RCC 7860 (cell line): ENCODE measurements at regions not wholly inside any gene's neighbourhood (a gene's known extent, or its start where the extent isn't known, plus 50 kb on each side); places are given as distances from the start of the nearest gene placed in this dataset.

ENCODE experiments used
- DNase-seq: peaks from one replicate; pipeline ENCODE4 v3.0.0-alpha.2; 2015; ENCODE audit warnings: low spot score
- FAIRE-seq: peaks from 2 replicates; lab custom pipeline; 2012; peaks lifted over from hg19 to GRCh38; lab: Jason Lieb, UNC

- FAIRE-seq (no peak), DNase-seq (no peak)
Observed at GRCh38 chr14:98840511-98840910, 431.5 kb downstream of the BCL11B start.

DNA sequence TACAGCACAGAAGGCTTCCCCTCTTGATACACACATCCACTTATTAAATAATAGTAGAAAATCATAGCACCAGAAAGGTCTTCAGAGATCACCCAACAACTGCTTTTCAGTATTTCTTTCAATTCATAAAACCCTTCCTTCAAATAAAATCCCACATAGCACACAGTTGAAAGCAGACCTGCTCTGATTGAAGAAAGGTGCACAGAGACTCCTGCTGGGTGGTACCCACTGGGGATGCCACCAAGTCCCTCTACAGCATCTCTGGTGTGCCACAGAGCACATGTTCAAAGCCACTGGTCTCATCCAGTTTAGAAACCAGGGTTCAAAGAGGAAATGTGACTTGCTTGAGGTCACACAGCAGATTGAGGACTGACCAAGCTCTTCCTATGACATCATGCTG lies 427.5 kb downstream of the BCL11B start:
- DNase-seq (no peak), FAIRE-seq (no peak)

DNA sequence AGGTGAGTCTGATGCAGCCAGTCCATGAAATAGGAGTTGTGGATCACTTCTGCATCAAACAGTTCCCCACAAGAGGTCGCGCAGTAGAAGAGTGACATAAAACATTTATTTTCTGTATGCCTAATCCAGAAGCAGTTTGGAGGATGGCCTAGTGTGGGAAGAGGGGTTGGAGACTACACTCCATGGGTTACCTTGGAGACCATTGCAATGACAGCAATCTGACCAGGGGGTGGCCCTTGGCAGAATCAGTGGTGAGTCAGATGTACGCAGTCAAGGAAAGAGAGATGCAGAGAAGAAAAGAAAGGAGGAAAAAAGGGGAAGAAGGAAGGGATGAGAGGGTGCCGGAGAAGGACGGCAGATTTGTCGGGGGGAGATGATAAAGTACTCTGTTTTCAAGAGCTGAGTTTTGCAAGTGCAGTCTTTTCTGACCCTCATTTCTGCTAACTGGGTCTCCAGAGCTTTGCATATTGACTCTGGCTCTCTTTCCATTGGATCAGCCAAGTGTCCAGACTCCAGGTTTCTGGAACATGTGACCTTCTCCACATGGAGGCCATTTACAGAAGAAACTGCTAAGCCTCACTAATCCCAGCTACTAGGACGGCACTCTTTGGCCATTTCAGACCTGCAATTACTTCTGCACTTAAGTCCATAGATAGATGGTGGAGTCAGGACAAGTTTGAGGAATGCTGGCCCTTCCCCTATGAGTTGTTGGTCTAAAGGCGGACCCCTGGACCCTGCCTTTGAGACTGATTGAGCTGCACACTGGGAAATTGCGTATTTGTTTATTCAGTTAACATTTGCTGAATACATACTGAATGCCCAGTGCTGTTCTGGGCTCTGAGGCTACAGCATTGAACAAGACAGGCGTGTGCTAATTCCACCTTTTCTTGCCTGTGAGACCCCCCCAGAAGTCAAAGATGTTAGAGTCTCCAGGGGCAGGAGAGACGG lies 424.2 kb downstream of the BCL11B start:
- FAIRE-seq (no peak), DNase-seq (no peak)

- no peak for FAIRE-seq
Observed at GRCh38 chr14:98853063-98853729, 418.8 kb downstream of the BCL11B start.

DNA sequence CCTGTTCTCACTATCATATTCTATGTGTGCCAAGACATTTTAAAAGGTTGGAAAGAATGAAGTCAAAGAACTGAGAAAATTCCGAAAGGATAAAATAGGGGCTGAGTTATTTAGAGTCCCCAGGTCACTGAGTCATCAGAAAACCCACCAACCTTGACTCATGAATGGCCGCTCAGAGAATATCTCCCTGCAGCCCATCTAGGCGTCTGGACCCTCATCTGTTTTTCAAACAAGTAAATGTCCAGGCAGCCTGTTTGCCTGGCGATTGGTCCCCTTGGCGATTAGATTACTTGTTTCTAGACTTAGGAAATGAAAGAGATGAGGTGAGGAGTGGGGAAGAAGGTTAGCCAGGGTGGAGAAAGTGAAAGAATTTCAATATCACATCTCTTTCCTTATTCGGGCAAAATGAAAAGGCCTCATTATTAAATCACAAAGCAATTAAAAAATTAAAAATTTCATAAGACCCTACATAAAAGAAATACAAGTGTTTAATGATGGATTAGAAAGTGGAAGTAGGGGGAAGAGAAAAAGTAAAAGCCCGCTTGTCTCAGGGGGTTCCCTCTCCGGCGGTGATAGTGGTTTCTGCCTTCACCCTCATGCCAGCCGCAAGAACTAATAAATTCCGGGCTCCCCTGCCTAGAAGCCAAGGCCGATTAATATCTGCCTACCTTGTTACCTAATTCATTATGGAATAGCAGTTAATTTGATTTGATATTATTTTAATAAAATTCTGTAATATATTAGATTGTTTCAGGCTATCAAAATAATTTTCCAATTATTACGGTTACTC lies 415.9 kb downstream of the BCL11B start:
- no peak for FAIRE-seq
- no peak for DNase-seq

More at GRCh38 chr14:98853063-98853729, 418.8 kb downstream of the BCL11B start:
- no peak for DNase-seq

DNA sequence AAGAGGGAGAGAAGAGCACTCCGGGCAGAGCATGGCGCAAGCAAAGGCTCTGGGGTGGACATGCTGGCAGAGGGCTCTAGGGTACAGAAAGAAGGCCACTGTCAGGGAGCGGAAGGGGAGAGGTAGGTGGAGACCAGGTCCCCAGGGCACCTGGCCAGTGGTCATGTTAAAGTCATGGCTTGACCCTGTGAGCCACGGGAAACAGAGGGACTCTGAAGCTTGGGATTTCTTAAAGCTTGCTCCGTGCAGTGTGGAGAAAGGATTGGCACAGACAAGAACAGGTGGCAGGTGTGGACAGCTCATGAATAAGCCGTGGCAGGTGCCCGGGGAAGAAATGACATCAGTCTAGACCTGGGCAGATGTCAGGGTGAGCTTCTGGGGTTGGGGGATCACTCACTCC lies 413.8 kb downstream of the BCL11B start:
- FAIRE-seq = no peak
- DNase-seq = no peak

DNA sequence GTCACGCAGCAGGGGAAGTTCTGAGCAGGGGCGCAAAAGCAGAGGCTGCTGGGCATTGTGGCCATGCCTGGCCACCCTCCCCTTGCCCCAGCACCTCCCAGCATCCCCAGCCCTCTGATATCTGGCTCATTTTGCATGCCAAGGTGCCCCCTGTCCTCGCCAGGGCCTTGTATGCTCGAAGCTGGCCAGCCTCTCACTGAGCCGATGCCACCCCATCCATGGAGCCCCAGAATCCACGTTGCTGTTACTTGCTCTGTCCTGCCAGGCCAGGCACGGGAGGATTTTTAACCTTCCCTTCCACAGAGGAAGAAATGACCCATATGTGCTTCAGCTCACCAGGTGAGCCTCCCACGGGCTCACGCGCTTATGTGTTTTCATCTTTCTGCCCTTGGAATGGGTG lies 413.4 kb downstream of the BCL11B start:
- no peak for FAIRE-seq

GRCh38 chr14:98859301-98859700 lies 412.7 kb downstream of the BCL11B start:
- FAIRE-seq = no peak
- DNase-seq = no peak

More for the DNA sequence above, 413.4 kb downstream of the BCL11B start:
- DNase-seq = no peak

DNA sequence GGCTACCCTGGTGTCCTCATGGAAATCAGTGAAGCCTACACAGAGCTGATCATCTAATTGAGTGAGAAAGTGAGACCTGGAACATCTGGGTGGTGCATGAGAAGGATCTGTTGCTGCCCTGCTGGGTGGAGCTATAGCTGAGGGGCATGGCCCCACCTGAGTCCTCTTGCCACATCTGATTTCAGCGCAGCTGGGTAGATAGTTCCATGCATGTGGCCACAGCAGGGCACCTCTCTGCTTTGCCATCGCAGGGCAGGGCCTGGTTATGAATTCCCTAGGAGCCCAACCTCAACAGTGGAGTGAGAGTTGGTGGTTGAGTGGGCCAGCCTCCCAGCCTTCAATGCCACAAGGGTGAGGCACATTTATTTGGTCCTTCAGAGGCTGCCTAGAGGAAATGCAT lies 407.8 kb downstream of the BCL11B start:
- DNase-seq (no peak), FAIRE-seq (no peak)

DNA sequence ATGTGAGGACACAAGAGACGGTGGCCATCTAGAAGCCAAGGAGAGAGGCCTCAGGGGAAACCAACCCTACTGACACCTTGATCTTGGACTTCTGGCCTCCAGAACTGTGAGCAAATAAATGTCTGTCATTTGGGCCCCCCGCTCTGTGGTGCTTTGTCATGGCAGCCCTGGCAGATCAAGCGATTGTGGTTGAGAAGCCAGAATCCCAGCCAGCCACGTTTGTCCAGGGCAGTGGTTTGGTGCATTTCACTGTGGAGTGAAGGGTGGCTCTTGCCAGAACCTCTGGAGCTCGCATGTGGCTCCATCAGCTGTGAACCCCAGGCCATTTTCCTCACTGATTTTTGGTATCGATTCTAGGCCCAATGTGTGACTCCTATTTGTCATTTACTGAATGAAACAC lies 404.9 kb downstream of the BCL11B start:
- FAIRE-seq = no peak
- DNase-seq = no peak

DNA sequence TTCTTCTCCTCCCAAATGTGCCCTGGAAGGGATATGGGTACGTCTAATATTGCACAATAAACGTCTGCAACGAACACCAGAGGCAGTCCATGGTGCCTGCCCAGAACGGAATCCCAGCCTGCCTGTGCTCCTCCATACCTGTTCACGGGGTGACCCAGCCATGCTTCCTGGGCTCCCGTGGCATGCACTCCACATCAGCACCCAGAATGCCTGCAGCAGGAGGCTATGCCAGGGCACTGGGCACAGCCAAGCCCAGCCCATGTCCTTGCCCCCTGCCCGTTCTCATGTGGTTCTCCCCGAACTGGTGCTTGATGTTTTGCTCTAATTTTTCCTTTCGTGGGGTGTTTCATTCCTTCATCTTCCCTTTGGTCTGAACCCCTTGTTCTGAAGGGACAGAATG lies 404.3 kb downstream of the BCL11B start:
- FAIRE-seq (no peak), DNase-seq (no peak)

DNA sequence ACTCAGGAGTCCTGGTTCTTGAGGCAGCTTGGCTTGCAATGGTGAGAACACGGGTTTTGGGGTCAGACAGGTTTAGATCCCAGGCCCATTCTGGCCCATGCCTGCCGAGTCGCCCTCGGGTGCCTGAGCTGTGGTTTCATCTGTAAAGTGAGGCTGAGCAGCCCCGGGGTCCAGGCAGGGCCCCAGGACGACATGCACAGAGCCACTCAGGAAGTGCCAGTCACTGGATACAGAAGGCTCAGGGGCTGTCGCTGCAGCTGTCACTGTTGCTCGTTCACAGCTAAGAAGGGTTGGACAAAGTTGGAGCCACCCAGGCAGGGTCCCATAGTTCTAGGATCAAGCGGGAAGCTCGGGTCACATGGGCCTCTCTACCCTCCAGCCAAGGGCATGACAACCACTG lies 403.1 kb downstream of the BCL11B start:
- FAIRE-seq (no peak), DNase-seq (no peak)

- no peak for FAIRE-seq
- DNase-seq = no peak
Observed at GRCh38 chr14:98871796-98872195, 400.2 kb downstream of the BCL11B start.

- no peak for FAIRE-seq
- DNase-seq = no peak
Observed at GRCh38 chr14:98877065-98877464, 394.9 kb downstream of the BCL11B start.

DNA sequence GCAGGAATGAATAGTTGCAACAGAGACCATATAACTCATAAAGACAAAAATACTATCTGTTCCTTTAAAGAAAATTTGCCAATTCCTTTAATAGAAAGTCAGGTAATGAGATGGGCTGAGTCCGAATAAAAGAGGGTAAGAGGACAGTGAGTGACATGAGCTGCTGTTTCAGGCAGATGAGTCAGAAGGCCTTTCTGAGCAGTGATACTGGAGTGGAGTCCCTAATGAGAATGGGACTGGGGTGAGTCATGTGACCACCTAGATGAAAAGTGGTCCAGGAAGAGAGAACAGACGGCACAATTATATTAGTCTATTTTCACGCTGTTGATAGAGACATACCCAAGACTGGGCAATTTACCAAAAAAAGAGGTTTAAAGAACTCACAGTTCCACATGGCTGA lies 393.7 kb downstream of the BCL11B start:
- FAIRE-seq = no peak
- DNase-seq = no peak

GRCh38 chr14:98886982-98887381 lies 385.0 kb downstream of the BCL11B start:
- no peak for FAIRE-seq
- DNase-seq = no peak

DNA sequence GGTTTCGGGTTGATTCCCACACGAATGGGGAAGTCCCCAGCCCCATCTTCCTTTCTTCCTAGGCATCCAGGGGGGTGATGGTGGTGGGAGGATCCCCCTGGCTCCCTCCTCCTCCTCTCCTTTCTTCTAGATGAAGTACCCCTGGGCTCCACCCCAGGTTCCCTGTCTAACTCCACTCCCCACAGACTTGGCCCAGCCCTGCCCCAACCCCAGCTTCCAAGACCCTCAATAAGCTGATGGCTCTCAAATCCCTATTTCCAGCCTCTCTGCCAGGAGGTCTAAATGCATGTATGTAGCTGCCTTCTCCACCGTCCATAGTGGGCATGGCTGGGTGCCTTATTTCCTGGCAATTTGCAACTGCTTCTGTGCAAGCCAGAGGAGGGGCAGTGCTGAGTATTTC lies 383.7 kb downstream of the BCL11B start:
- FAIRE-seq = no peak

DNA sequence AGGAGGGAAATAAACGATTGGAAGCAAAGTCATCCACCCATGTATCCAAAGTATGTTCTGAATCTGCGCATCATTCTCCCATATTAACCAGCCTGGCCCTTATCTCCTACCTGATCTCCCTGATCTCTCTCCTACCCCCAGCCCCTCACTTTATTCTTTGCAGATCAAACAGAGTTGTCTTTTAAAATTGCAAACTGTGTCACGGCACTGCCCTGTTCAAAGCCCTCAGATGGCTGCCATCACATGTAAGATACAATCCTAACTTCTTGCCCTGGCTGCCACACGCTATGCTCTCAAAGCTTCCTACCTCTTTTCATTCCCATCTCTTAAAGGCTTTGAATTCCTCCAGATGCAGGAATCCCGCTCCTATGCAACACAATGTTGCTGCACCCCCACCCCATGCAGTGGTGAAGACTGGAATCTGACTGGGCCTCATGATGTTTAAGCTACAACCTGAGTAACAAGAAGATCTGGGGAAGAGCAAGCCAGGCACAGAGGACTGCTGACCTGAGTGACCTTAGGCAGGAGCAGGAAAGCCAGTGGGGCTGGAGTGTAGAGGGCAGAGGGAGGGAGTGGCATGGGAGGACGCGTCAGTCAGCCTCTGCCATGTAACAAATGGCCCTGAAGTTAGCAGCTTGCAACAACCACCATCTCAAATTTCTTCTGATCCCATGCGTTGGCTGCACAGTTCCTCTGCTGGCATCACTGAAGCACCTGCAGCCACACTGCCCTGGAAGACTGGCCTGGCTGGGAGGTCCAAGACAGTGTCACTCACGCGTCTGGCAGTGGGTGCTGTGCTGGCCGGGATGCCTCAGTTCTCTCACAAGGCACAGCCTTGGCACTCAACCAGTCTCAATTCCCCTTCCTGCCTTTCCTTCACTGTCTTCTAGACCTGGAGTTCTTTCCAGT lies 382.8 kb downstream of the BCL11B start:
- FAIRE-seq = no peak
- DNase-seq = no peak

More for the DNA sequence above, 383.7 kb downstream of the BCL11B start:
- DNase-seq = no peak

GRCh38 chr14:98889836-98890185 lies 382.2 kb downstream of the BCL11B start:
- FAIRE-seq = no peak
- no peak for DNase-seq

DNA sequence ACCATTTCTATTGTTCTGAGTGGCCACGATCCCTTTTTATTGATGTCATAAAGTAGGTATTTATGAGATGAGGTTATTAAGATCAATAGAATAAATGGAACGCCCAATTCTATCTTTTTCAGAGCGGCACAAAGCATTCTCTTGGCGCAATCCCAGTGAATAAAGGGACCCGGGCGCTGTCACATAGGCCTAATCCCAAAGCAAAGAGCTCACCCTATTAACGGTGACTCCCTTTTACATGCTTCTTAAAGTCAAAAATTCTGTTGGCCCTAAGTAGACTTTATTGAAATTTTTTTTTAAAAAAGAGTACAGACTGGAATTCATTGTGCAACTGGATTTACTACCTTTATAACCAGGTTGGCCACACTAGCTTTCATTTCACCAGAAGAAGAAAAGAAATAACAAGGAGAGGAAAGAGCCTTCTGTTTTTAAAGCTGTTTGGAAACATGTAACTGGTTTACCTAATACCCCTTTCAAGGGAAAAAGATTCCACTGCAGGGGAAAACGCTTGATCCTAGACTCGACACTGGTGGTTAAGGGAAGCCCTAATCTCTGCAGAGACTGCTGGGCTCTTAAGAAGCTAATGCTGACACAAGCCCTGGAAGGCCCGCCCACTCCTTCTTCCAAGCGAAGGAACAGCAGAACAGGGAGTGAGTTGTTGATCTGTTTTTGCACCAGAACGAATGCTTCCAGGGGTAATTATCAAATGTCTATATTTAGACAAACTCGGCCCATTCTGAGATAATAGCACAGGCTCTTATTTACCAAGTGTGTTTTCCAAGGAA lies 381.2 kb downstream of the BCL11B start:
- no peak for DNase-seq
- no peak for FAIRE-seq
